T1000 (cell line): ENCODE measurements at regions not wholly inside any gene's neighbourhood (a gene's known extent, or its start where the extent isn't known, plus 50 kb on each side); places are given as distances from the start of the nearest gene placed in this dataset.
"Not testable (repeated sequence)": the region's sequence is repeated elsewhere in the genome, so short reads cannot be mapped to it uniquely, and the experiment has no call there.

Experiments
- DNase-seq: peaks from one replicate; lab custom pipeline; 2025; ENCODE audit warnings: mixed read lengths; lab: John Stamatoyannopoulos, UW

DNA sequence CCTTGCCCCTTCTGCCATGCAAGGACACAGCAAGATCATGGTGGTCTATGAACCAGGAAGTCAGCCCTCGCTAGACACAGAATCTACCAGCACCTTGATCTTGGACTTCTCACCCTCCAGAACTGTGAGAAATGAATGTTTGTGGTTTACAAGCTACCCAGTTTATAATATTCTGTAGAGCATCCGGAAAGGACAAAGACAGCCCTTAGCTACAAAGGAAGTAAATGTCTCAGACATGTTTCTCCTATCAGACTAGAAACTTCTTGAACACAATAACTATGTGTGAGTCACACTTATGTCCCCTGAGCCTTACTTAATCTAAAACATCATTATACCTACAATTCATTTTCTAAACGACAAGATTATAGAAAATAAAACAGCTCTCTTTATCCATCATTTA is 176.7 kb downstream of the KLHL28 start:
- no peak for DNase-seq

DNA sequence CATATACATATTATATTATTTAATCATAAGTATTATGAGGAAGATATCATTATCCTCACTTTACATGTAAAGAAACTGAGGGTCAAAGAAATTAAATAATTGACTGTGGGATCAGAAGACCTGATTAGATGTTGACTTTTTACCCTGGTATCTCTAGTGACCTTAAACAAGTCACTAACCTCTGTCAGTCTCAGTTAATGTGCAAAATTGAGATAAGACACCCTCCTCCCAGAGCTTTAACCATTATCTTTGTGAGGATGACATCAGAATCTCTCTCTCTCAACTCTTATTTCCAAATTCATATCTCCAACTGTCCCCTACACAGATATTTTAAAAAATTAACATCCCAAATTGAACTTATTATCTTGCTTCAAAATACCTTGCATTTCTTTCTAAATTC is 177.8 kb downstream of the KLHL28 start:
- no peak for DNase-seq

DNA sequence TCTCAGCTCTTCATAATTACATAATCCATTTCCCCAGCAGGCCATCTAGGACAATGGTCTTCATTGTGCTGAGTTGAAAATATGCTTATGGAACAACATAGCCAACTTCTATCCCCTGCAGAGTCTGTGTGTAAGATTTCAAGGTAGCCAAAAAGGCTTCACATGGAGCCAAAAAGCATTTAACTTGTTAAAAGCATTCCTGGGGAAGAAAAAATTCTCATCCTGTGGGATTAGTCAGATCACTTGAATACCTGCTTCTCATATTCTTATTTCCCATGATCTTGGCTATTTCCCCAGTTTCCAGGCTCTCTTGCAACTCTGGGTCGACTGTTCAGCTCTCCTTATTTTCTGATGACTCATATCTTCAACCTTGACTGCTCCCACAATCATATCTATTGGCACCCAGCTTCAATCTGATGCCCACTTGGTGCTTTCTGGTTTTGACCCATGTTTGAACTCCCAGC is 178.9 kb downstream of the KLHL28 start:
- DNase-seq = no peak

DNA sequence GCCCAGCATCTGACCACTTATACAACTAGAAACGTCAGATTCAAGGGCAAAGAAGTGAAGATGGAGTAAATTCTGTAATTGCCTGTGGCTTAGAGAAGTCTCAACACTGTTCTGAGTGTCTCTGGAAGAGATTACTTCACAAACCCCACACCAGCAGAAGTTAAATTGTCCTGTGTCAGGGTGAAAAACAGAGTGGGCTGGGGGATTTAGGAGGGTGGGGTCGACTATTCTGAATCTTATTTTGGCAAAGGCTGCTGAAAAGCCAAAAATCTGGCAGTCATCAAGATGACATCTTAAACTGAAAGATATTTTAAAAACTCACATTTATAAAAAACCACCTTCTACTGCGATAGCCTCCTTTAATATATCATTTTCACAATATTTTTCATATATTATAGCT is 180.8 kb downstream of the KLHL28 start:
- no peak for DNase-seq

DNA sequence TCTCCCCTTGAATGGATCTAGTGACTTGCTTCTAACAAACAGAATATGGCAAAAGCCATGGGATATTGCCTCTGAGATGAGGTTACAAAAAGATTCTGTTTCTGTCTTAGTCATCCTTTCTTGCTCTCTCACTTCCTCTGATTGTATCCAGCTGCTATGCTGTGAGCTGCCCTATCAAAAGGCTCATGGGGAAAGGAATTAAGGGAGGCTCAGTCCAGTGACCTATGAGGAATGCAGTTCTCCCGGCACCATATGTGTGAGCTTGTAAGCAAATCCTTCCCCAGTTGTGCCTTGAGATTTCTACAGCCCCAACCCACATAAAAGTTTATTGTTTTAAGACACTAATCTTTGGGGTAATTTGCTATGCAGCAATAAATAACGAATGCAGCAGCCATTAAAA is 183.1 kb downstream of the KLHL28 start:
- no peak for DNase-seq

DNA sequence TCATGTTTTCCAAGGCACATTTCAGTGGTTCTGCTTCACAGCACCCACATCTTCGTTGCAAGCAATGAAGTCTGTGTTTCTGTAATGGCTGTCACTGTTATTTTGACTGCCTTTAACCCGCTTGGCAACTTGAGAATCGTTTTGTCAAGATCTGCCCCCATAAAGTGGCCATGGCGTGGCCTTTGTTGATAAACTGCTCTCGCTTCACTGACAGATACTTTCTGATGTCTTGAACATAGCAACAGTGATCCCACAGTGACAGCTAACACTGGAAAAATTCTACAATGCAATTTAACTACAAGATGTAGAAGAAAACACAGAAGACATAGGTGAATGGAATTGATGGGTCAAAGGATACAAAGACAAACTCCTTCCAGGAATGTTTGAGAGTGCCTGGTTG is 184.2 kb downstream of the KLHL28 start:
- no peak for DNase-seq

DNA sequence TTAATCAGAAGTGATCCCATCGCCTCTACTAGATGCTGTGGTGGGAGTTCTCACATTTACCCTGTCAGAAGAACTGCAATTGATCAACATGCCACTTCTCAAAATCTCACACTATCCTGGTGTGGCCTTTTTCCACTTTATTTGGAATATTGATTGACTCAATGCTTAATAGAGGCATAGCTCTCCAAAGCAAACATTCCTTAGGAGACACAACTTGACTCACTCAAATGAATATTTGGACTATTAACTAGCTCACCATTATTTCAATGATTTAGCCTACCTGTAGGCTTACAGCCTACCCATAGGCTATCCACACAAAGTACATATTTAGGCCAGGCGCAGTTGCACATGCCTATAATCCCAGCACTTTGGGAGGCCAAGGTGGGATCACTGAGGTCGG is 186.5 kb downstream of the KLHL28 start:
- DNase-seq = no peak

DNA sequence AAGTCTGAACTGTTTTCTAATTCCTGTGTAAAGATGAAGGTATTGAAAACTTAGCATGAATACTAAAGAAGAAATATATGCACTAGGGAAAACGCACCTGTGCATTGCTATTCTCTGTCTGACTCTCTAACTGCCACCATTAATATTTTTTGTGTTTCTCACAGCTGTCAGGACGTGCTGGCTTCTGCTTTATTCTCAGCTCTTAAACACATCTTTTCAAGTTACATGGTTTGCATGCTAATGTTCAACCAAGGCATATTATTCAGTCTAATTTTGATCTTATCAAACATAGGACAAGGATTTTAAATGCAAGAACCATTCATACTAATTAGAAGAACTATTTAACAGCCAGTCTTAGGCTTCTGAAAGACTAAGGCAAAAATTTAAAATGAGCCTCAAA is 187.4 kb downstream of the KLHL28 start:
- DNase-seq = no peak

DNA sequence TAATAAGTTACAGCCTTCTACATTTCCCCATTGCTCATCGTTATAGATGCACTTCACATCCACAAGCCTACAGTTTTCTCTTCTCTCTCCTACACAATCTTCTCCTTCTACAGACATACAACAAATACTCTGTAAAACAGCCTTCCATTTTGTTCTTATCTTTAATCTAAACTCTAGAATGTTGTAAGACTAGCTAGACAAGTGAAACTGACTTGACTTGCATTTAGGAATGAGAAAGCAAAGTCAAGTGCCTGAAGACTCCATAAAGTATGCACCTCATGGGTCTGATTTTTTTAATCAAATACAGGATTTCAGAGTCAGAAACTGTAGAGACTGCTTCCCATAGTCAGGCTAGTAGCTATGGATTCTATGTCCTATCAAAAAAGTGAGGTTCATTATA is 190.3 kb downstream of the KLHL28 start:
- DNase-seq = no peak

DNA sequence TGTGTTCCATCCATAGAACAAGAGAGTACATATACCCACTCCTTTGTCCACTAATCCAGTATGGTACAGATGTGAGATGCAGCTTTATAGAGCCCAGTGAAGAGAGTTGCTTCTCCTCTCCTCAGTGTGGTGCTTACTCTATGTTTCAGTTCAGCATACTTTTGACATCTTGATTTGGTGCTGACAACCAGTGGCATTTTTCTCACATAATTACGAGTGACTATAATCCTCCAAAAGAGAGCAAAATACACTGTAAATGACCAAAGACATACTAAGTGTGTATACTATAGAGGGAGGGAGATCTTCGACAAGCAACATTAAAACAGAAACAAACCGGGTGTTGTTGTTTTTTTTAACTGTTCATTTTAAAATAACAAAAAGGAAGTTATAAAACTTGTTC is 191.5 kb downstream of the KLHL28 start:
- no peak for DNase-seq

DNA sequence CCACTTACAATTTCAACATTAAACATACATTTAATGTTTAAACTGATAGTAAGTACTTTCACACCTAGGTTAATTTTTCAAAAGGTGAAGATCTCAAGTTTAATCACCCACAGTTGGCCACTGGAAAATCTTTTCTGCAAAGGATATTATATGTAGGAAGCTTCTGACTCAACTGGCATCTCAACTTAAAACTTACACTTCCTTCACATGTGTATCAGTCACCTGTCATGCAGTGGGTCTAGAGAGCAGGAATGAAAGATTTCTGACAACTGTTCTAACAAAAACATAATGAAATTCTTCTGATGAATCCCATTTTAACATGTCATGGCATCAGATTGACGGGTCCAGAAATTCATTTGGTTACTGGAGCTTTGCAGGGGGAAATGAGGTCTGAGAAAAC is 192.8 kb downstream of the KLHL28 start:
- DNase-seq = no peak

DNA sequence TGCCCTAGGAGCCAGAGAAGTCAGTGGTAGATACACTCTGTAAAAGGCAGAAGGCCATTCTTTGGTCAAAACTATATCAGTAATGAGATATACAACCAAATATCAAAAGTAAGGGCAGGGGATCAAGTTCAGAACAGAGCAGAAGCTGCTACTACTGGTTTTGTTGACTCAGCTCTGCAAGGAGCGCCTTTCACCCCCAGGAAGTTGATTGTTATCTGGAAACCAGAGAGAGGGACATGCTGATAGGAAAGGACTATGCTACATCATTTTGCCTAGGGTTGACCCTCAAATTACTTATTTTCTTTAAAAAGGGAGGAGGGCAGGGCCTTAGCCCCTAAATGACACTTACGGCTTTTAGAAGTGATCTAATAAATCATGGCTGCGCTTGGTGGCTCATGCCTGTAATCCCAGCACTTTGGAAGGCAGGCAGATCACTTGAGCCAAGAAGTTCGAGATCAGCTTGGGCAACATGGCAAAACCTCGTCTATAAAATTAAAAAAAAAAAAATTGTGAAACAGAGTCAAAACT is 194.0 kb downstream of the KLHL28 start:
- no peak for DNase-seq

DNA sequence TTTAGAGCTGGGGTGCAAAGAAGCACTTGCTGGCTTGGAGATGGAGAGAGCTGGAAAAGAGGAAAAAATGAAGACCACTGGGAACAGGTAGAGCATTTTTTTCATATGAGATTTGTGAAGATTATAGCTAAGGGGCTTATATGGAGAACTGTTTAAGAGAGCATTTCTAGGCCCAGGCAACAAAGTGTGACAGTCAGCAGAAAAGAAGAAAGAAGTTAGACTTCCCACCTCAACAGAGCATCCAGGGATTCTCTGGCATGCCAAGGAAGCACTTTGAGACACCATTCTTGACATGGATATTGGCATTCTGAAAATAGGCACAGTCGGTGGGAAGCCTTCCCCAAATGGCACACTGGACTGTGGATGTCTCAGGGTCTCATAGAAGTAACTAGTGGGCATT is 195.5 kb downstream of the KLHL28 start:
- DNase-seq = no peak

DNA sequence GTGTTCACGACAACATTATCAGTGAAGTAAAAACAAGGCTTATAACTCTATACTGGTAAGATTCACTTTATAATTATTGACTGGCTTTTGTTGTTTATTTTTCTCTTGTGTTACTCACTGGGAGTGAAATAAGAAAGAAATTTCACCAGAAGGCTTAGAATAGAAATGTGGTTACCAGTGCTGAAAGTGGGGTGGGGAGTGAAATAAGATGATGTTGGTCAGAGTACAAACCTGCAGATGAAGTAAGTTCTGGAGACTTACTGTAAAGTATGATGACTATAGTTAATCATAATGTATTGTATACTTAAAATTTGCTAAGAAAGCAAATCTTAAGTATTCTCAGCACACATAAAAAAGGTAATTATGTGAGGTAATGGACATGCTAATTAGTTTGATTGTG is 198.4 kb downstream of the KLHL28 start:
- no peak for DNase-seq

DNA sequence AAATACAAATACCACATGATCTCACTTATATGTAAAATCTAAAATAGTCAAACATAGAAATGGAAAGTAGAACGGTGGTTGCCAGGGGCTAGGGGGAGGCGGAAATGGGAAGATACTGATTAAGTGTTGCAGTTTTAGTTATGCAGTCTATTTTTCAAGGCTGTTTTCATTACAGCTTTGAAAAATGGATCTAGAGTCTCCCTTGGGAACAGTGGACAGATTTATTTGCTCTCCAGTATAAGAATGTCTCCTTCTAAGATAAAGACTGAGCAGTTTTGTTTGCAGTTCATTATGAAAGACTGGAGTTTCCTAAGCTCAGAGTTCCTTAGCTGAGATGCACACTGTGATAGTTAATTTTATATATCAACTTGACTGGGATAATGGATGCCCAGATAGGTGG is 202.5 kb downstream of the KLHL28 start:
- DNase-seq = no peak

DNA sequence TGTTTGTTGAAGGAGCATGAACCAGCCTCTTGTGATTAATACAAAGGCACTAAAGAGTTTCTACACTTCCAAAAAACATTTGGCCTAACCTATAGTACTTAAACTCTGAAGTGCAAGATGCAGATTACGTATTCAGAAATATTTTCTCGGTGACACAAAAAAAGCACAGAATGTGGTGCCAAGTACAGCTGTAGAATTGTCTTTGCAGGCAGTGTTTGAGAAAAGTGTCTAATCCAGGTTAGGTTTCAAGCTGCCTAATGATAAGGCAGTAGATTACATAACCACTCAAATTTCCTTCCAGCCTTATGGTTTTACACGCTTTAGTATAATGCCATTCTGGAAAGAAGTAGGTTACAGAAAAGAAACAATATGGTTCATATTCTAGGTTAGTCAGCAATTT is 205.2 kb downstream of the KLHL28 start:
- DNase-seq = no peak

DNA sequence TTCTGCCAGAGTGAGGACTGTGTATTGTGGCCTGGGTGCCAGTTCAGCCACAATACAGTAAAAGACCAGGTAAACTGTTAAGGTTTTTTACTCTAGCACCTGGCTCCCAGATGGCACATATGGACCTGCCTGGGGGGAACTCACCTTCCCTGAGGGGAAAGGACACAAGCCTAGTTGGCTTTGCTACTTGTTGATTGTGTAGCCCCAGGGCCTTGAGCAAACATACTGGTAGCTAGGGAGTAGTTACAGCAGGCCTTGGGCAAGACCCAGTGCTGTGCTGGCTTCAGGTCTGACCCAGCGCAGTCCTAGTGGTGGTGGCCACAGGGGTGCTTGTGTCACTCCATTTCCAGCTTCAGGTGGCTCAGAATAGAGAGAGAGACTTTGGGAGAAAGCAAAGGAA is 216.4 kb downstream of the KLHL28 start:
- no peak for DNase-seq

DNA sequence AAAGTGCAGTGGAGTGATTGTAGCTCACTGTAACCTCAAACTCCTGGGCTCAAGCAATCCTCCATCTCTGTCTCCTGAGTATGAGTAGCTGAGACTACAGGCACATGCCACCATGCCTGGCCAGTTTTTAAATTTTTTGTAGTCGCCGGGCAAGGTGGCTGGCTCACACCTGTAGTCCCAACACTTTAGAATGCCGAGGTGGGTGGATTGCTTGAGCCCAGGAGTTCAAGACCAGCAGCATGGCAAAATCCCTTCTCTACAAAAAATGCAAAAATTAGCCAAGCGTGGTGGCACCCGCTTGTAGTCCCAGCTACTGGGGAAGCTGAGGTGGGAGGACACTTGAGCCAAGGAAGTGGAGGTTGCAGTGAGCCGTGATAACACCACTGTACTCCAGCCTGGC is 219.5 kb downstream of the KLHL28 start:
- no peak for DNase-seq

DNA sequence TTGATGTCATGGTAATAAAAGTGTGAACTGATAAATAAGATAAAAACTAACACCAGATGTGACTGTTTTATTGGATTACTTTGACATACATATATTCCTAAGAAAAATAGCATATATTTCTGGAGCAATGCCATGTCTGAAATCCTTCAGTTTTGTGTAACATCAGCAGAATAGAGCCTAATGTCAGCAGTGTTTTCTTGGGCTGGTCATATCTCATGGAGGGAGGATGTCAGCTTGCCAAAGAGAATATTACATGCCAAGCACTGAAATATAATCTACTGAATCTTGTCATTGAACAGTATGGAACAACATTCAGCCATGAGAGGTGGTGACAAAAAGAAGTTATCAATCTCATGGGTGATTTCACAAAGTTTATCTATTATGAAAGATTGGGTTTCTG is 220.3 kb downstream of the KLHL28 start:
- no peak for DNase-seq

DNA sequence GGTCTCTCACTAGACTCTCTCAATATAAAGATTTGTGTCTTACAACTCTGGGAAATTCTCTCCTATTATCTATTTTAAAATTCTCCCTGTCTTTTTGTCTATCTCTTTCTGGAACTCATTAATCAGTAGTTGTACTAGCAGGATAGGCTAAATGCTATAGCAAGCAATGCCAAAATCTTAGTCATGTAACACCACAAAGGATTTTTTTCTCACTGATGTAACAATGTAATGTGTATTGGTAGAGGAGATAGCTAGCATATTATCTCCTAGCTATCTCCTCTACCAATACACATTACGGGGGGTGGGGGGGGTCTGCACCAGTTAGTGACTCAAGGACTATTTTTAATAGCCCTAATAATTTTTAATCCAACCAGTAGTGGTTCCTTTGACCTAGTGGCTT is 225.4 kb downstream of the KLHL28 start:
- DNase-seq = no peak

DNA sequence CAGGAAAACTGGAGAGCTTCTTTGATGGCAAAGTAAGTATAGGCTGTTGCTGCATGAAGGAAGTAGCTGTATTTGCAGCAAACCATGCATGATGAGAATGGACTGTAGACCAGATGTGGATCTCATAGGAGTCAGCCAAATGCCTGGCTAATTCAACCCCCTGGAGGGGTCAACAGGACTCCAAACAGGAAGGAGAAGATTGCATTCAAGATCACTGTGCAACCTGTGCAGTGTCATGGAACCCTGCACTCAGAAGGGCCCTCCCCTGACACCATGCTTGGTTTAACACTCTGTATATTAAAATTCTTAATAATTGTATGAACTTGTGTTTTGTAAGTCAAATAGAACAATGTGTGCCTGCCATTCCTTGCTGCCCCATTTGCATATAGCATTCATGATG is 225.1 kb upstream of the FSCB start:
- no peak for DNase-seq

DNA sequence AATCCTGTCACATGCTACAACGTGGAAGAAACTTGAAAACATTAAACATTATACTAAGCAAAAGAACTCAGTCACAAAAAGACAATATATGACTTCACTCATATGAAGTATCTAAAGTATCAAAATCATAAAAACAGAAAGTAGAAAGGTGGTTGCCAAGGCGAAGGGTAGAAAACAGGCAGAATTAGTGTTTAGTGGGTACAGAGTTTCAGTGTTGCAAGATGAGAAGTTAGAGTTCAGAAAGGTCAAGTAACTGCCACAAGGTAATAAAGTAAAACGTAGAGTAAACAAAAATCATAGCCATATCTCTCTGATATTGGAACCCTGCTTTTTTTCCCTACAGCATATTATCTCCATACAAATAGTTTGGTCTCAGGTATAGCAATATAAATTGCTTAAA is 223.8 kb upstream of the FSCB start:
- DNase-seq = no peak

DNA sequence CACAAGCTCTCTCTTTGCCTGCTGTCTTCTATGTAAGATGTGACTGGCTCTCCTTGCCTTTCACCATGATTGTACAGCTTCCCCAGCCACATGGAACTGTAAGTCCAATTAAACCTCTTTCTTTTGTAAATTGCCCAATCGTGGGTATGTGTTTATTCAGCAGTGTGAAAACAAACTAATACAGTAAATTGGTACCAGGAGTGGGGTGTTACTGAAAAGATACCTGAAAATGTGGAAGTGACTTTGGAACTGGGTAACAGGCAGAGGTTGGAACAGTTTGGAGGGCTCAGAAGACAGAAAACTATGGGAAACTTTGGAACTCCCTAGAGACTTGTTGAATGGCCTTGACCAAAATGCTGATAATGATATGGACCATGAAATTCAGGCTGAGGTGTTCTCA is 214.3 kb upstream of the FSCB start:
- not testable (repeated sequence) for DNase-seq

DNA sequence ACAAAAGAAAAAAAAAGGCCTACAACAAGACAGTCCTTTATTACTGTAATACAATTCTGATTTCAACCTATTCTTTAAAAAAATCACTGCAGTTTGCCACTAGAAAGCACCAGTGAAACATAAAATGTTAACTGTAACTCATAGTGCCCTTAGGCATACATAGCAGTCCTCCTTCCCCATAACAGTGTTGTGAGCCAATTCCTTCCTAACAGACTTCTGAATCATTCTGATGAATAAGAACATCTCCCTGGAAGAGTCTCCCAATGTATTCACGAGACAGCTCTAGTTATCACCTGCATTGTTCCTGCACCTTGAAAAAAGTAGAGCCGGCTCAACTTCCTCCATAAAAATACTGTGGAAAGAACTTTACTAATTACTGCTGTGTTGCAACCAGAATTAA is 213.6 kb upstream of the FSCB start:
- DNase-seq = no peak
